T-helper 2 cell (primary cell): ENCODE measurements at regions not wholly inside any gene's neighbourhood (a gene's known extent, or its start where the extent isn't known, plus 50 kb on each side); places are given as distances from the start of the nearest gene placed in this dataset.
"Not testable (repeated sequence)": the region's sequence is repeated elsewhere in the genome, so short reads cannot be mapped to it uniquely, and the experiment has no call there.

ENCODE experiments used
- DNase-seq, 5 experiments: peaks; one replicate each; pipeline versions ENCODE4 v3.0.0 to v3.0.0-alpha.2; 2012 to 2022

DNA sequence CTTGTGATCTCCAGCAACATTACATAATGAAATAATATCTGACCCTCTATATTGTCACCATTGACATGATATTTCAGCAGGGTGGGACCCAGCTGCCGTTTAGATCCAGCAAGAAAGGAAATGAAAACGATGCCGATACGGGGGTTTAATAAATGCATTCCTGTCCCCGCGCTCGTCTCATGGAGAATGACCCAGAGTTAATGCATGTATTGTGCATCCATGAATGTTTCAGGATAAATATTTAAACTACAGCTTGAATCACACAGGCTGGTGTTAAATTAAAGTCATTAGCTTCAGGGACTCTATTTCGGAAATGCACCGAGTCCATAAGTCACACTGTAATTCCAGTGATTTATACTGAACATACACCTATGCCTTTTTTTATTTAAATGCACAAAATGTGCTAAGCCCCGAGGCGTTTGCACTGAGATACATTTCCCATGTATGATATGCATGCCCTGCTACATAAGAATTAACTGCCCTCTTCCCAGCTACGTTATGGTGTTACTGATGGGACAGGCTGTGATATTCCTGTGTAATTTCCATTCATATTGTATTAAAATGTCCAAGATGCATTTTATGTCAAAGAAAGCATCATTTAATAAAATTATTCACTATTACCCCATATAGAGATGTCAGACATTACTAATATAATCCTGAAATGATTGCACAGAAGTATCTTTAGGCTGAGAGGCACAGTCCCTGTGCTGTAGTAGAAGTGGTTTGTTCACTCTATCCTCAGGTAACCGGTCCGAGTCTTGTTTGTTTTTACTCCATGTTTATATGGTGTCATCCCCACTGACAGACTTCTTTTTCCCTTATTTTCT is 109.3 kb upstream of the ZNF516 start:
- no peak for DNase-seq

DNA sequence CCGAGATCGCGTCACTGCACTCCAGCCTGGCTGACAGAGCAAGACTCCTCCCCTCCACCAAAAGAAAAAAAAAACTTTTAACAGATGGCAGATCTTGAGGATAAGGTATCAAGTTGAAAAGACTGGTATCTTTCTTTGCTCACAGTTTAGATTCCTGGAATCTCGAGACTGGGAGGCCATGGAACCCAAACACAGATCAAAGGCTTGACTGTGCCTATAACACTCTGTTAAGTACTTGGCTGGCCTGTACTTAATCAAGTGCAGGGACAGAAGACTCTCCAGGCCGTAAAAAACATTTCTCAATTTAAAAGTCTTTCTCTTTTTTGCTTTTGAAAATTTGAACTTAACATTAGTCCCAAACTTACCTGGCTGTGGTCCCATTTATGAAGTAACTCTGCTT is 107.1 kb upstream of the ZNF516 start:
- DNase-seq: no peak

DNA sequence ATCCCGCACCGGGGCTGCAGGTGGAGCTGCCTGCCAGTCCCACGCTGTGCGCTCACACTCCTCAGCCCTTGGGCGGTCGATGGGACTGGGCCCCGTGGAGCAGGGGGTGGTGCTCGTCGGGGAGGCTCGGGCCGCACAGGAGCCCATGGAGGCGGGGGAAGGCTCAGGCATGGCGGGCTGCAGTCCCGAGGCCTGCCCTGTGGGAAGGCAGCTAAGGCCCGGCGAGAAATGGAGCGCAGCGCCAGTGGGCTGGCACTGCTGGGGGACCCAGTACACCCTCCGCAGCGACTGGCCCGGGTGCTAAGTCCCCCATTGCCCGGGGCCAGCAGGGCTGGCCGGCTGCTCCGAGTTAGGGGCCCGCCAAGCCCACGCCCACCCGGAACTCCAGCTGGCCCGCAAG is 105.0 kb upstream of the ZNF516 start:
- not testable (repeated sequence) for DNase-seq

DNA sequence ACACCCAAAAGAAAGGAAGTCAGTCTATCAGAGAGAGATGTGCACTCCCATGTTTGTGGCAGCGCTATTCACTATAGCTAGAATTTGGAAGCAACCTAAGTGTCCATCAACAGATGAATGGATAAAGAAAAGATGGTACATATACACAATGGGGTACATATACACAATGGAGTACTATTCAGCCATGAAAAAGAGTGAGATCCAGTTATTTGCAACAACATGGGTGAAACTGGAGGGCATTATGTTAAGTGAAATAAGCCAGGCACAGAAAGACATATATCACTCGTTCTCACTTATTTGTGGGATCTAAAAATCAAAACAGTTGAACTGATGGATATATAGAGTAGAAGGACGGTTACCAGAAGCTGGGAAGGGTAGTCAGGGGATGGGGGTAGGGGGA is 99.9 kb upstream of the ZNF516 start:
- DNase-seq: no peak

DNA sequence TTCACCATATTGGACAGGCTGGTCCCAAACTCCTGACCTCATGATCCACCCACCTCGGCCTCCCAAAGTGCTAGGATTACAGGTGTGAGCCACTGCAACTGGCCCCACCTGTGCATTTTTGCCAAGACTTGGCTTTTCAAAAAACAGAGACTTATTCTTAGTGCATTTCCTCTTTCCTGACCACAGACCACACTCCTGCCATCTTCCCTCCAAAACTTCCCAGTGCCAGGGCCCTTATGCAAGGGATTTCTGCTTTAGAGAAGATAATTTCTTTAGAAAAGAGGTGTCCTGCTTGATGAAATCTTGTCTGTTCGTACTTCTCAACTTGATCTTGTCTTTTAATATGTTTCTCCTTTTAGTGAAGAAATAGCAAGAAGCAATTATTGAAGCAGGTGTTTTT is 98.8 kb upstream of the ZNF516 start:
- DNase-seq: no peak

DNA sequence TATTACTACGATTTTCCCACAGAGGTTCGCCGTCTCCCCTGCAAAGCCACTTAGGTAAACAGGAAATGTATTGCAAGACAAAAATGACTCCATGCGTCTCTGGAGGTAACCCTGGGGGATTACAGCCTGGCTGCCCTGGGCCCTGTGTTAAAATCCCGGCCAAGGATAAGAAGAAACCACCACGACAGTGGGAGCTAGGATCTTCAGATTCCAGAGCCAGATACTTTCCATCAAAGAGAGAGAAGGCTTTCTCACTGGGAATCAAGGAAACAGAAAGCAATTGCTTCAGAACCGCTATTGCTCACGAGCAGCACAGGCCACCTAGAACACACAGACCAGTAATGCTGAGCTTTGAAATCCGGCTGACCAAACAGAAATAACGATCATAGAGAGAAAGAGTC is 97.9 kb upstream of the ZNF516 start:
- DNase-seq: no peak

DNA sequence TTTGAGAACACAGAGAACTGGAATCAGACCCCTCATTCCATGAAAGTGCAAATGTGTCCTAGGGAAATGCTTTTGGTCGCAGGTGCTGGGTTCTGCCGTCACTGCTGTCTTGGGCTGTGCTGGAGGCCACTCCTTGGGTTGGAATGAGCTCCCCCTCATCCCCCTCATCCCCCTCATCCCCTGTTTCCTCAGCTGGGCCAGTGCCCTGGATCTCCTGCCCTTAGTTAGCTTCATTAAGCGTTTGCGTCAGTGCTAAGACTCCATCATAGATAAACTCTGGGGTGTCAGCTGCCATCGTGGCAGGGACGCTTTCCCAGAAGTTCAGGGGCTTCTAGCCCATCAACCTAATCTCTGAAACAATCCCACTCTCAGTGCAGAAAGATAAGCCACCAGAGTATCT is 97.1 kb upstream of the ZNF516 start:
- DNase-seq: no peak

DNA sequence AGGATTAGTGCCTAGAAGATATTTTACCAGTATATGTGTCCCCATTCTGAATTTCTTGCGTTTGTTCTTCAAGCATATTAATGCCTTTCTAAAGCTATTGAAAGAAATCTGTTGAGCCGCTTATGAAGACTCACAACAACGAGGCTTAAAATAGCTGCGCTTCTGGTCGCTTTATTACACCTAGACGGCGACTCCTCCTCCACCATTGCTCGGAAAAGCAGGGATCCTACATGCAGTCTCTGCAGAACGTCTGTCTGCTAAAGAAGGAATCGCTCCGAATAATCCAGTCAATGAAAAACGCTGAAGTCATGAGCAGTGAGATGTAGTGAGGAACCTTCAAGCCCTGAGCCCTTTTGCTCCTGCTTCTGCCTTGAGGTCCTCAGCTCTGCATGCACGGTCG is 94.8 kb upstream of the ZNF516 start:
- no peak for DNase-seq

DNA sequence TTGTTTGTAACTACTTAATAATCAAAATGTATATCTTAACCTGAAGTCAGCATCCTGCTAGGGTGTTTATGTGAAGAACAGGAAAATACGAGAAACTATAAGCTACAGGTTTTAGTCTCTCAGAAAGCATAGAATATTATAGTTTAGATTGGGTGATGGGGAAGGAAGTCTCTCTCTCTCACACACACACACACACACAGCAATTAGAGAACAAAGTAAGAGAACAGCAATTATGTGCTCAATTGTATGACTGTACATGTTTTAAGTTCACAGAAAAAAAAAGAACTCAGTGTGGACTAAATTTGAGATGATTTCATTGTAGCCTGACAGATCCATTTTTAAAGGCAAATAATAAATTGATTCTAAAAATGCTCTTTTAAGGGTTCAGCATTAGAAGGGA is 94.3 kb upstream of the ZNF516 start:
- no peak for DNase-seq

DNA sequence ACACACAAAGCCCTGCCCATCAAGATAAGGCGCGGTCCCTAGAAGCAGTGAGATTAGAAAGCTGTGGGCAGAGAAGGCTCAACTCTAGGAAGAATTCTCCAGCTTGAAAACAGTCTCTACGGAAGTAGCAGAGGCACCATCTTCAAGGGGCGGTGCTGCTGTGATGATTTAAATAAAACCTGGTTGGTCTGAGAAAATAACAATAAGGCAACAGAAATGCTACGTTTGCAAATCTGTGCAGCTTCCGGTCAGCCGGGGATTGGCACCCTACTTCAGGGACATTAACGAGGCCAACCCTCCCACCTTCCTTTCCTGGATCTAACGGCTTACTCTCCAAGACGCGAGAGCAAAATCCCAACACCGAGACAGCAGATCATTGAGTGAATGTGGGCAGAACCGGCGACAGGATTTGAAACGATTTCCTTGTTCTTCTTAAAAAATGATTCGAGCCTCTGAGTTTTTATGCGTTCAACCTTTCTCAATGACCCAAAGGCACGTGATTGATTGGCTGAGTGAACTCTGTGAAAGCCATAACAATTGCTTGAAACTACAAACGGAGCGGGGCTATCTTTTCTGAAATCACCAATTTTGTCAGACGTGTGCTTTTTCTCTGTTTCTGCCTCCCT is 93.7 kb upstream of the ZNF516 start:
- DNase-seq: no peak

DNA sequence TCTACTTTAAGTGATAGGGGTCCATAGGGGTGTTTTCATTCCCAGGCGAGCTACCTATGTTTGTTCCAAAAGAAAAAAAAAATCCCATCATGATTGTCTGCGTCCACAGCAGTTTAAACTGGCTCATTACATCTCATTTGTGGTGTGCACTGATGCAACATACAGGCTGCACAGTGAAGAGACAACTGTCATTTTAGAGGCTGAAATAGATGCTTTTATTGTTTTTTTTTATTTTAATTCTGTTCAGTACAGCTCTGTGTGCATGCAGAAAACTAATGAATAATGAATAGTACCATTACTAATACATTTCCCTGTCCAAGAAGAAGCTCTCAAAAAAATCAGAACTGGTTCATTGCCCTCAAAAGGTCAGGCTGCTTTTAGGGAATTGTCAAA is 92.8 kb upstream of the ZNF516 start:
- DNase-seq: no peak

DNA sequence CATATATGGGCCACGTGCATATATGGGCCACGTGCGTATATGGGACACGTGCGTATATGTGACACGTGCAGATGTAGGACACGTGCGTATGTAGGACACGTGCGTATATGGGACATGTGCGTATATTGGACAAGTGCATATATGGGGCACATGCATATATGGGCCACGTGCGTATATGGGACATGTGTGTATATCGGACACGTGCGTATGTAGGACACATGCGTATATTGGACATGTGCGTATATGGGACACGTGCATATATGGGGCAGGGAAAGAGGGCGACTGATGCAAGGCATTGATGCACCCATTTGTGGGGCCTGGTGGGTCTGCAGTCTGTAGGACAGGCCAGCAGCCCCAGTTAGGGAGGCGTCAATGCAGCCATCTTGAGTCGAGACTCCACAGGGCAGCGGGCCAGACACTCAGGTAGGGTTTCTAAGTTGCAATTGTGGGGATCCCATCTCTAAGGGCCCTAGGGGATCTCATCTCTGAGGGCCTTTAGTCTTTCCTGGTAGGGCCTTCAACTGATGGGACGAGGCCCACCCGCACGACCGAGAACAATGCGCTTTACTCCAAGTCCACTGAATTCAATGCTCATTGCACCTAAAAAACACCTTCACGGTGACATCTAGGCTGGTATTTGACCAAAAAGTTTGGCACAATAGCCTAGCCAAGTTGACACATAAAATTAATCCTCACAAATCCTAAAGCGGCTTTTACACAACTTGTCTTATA is 92.3 kb upstream of the ZNF516 start:
- no peak for DNase-seq

DNA sequence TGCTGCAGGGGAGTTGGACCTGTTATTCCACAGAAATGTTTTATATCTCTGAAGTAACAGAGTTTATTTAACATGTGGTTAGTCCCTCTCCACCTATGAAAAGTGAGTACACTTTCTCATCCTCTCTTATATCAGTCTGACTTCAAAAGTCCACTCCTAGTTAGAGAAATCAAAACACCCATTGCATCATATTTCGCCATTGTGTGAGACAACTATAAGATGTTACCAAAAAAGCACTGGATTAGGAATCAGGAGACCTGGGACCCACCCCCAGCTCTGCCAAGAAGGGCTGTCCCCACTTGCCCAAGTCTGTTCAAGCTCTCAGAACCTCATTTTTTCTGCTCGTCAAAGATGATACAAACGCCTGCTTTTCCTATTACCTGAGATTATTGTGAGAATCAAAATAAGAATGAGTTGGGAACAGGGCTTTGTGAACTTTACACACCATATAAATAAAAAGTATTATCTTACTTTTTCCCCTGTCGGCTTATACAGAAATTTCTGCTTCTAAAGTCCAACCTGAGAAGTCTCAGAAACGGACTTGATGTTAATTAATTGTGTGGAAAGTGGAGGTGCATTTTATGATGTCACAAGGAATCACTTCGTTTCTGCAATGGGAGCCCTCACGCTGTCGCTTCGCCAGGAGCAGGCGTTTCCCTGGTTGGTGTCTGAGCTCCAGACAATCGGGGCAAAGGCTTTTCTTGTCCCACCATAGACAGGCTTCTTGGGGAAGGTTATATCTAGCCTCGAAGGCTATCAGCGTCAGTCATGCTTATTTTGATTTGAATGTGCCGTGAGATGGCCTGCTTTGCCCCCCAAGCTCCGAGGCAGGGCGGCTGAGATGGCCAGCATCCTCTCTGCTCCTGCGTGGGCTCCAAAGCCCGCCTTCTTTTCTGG is 89.6 kb upstream of the ZNF516 start:
- DNase-seq: no peak

DNA sequence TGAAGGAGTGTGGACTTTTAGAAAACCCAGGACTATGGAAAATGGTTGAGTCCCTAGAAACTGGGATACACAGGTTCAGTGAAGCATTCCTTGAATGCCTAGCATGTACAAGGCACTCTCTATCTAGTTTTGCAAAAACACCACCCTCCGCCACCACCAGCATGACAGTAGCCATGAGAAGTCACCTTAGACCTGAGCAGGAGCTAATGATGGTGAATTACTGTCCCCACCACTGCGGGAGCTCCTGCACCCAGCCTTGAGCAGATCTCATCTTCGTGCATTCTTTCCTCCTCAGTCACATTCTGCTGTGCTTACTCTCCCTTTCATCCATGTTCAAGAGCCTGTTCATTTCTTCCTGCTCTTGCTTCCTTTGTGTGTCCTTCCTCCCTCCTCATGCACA is 86.2 kb upstream of the ZNF516 start:
- no peak for DNase-seq

DNA sequence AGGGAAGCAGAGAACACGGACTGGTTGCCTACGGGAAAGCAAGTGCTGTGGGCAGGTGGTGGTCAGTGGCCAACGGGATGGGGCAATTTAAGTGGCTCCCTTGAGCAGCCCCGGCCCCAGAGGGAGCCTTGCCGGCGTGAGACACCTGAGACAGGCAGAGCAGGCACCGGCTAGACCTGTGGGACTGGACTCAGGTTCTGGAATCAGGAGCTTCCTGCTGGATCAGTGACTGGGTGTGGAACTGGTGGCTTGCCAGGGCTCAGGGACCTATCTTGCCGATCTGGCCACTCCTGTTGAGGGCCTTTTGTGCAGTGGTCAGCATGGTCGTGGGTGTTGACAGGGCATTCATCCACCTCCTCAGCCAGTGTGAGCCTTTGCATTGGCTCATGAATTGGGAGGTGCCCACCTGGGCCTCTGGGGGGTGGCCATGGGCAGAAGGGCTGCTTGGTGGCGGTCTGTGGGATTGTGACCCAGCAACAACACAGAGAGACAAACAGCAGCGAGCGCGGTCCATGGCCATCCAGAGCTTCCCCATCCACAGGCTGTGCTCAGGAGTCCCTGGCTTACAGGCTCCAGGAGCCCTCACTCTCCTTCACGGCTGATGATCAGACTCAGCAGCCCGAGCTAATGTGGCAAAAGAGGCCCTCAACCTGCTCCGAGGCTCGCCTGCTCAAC is 85.4 kb upstream of the ZNF516 start:
- no peak for DNase-seq

DNA sequence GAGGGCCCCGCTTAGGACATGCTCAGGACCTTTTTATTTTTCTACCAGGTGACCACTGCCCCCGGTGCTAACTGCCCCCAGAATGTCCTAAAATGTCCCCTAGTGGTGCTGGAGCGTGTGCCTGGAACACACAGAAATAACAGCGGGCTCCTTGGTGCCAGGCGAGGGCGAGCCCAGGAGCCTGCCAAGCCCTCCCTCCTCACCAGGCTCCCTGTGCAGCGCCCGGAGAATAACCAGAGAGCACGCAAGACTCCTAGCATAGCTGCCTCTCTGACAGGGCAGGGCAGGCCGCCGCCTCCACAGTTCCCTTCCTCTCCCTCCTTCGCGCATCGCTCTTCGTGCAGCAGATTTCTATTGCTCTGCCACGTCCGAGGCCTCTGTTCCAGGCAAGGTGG is 84.3 kb upstream of the ZNF516 start:
- no peak for DNase-seq

DNA sequence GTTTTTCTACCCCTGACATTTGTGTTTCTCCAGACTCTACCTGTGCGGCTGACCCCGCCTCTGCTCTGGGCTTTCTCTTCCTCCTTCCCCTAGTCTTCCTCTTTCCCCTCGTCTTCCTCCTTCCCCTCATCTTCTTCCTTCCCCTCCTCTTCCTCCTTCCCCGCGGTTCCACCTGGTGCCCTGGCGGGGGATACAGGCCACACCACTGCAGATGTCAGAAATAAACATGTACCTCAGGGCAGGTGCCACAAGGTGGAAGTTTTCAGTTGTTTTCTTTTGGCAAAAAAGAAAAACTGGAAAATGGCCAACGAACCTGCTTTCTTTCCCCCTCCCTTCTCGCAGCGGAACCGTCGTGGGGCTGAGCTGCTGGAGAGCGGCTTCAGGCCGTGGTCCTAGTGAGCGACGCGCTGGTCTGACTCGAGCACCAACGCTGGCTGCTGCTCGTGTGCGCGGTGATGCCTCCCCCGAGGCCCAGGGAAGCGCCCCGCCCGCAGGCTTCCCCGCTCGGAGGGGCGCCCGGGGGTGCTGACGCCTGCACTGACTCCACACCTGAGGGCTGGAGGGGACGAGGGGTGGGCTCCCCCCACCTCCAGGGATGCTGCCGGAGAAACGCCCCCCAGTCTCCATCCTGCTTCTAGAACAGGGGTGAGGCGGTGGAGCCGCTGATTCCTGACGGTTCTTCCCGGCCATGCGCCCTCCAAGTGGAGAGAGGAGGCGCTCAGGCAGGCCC is 83.7 kb upstream of the ZNF516 start:
- no peak for DNase-seq

DNA sequence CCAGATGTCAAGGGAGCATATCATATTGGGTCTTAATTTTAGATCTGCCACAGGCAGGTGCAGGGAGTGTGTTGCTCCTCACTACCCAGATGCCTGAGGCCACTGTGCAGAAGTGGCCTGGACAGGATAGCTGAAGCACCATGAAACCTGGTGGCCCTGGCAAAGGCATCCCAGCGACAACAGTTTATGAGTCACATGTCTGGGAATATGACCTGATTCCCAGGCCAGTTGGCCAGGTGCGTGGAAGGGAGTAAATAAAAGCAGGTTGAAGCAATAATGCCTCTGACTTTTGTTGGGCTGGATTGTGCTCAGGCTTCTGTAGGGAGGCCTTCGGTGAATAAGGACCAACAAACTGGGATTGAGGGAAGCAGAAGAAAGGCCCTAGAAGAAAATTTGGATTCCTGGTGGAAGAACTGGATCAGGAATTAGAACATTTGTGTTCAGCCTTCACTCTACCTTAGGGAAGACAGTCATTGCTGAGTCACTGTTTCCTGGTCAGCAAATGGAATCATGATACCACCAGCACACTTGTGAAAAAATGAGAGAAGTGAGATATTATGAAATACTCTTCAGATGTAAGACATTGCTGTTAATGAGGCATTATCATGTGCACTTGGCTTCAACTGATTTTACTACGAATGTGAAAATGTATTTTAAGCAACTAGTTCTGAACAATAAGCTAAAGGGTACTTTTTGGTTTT is 78.4 kb upstream of the ZNF516 start:
- no peak for DNase-seq

DNA sequence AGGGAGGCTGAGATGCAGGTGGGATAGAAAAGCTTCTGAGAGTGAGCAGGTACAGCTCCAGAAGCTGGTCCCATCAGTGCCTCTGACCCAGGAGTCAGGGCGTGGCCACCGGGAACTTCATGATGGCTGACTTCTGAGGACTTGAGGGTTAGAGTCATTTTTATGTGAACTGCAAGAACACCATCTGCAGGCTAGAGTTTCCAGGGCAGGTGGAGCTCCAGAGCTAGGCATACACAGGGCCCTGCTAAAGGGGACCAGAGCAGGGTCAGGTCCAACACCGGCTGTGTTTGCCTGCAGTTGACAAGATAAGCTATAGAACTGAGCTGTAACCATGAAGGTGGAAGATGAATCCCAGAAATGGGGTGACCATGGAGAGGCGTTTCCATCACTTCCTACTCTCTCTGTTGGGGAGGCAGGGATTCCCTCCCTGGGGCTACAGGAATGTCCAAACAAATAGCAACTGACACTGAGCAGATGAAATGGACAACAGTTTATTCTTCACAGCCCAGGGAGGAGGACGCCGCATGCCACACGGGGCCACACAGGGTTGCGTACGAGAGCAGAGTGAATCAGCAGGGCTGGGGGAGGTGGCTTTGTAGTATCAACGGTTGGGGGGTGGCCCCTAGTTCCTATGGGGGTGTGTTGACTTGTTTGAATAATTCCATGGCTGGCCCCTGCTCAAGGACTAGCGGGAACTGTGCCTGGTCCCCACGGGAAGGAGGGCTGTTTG is 77.6 kb upstream of the ZNF516 start:
- no peak for DNase-seq

DNA sequence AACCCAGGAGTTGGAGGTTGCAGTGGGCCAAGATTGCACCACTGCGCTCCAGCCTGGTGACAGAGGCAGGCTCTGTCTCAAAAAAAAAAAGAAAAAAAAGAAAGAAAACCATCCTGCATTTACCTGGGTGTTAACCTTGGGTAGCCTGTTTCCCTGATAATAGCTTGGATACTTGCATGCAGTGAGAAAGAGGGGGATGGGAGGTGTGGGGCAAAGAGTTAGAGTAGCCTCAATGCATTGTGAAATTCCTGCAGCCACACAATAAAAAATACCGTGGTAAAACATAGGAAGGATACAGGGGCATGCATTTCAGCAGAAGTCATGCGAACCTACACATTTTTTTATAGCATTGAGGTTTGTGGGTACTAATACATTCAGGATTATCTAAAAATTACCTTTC is 76.6 kb upstream of the ZNF516 start:
- no peak for DNase-seq
